Activated naive CD4-positive, alpha-beta T cell treated with anti-CD3 and anti-CD28 coated beads, Interleukin-2, amount 50 U/mL, for 72 hours (primary cell): ENCODE measurements at regions not wholly inside any gene's neighbourhood (a gene's known extent, or its start where the extent isn't known, plus 50 kb on each side); places are given as distances from the start of the nearest gene placed in this dataset.
"Not testable (repeated sequence)": the region's sequence is repeated elsewhere in the genome, so short reads cannot be mapped to it uniquely, and the experiment has no call there.

Experiments
- ATAC-seq, 2 donors: fragments of 150-1000 bp; cut with Tn5 transposase; 2 replicates each; pipeline ENCODE4 v1.10.0; 2021; ENCODE audit warnings: mild to moderate bottlenecking in 2 of 2, moderate library complexity in 2 of 2
- DNase-seq, 2 donors: peaks; one replicate each; pipeline ENCODE4 v3.0.0; 2021 to 2022; ENCODE audit warnings: low spot score in 2 of 2
- H3K27ac Mint-ChIP-seq, 2 donors: one replicate each; pipeline ENCODE4 v1.8.0; 2022; ENCODE audit warnings: mild to moderate bottlenecking in 2 of 2, mixed read lengths in 2 of 2
- H3K36me3 Mint-ChIP-seq, 2 donors: one replicate each; pipeline ENCODE4 v1.8.0; 2022; ENCODE audit warnings: mixed read lengths in 2 of 2
- H3K9me3 Mint-ChIP-seq, 2 donors: one replicate each; pipeline ENCODE4 v1.8.0; 2022; ENCODE audit warnings: mixed read lengths in 2 of 2

DNA sequence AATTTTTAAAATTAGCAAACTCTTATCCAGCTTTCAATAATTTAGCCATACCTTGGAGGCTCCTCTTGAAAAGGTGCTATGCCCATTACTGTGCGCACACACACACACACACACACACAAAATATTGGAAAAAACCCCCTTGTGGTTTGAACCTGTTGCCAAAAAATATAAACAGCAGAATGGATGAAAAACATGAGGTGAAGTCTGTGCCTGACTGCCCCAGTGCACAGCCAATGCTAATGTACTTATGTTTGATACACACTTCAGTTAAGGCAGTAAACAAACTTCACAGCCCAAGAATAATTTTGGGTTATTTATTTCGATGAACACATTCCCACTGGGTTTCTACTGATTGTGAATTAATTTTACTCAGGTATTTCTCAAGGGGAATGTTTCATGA, 113.2 kb upstream of the SEM1 start:
- DNase-seq (no peak), ATAC-seq (no peak)
- peaks cover 0 to 4% of the 10 kb centered on the region in 2 donors for H3K9me3 Mint-ChIP-seq
- H3K27ac Mint-ChIP-seq: no peak overlapping the region
- peaks cover 0 to 6% of the 10 kb centered on the region in 2 donors for H3K36me3 Mint-ChIP-seq

GRCh38 chr7:96823274-96823673, 113.6 kb upstream of the SEM1 start:
- ATAC-seq (peak; percentile 49 to 93), DNase-seq (no peak)
- no peak overlapping the region for H3K27ac Mint-ChIP-seq
- peaks cover 0 to 4% of the 10 kb centered on the region in 2 donors for H3K9me3 Mint-ChIP-seq
- peaks cover 0 to 6% of the 10 kb centered on the region in 2 donors for H3K36me3 Mint-ChIP-seq

DNA sequence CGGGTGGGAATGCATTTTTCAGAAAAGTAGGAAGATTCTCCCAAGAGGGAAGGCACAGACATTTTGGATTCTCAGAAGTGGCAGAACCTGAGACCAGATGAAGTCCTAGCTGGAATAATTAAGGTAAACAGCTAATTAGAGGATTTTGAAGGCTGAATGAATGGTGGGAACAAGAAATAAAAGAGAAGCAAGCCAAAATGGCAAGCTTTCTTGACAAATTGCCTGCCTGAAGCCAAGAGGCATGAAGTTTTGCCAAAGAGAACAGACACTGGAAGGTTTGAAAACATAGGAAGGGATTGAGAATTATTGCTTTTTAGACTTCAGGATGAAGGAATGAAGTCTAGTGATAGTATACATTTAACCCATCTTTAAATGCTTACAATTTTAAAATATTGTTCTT, 115.0 kb upstream of the SEM1 start:
- no peak for DNase-seq
- no peak for ATAC-seq
- no peak overlapping the region for H3K27ac Mint-ChIP-seq
- peaks cover 0 to 4% of the 10 kb centered on the region in 2 donors for H3K9me3 Mint-ChIP-seq
- peaks cover 0 to 6% of the 10 kb centered on the region in 2 donors for H3K36me3 Mint-ChIP-seq

DNA sequence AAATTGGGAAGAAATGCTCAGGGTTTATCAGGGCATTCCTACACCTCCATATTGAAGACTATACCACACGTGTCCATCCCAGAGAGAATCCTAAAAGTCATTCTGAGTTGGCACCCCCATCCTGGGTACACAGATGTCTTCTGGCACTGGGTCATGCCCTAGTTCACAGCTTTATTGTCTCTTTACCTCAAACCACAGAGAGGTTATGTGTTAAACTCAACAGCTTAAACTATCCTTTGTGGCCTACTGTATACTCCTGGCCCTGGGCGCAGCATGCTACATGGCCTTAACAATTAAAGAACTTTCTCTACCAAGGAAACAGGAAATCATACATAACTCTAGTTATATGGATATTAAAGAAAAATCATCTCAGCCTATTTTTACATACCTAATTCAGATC, 115.6 kb upstream of the SEM1 start:
- ATAC-seq: no peak
- DNase-seq: no peak
- peaks cover 0 to 6% of the 10 kb centered on the region in 2 donors for H3K36me3 Mint-ChIP-seq
- no peak overlapping the region for H3K27ac Mint-ChIP-seq
- peaks cover 0 to 4% of the 10 kb centered on the region in 2 donors for H3K9me3 Mint-ChIP-seq

GRCh38 chr7:96826089-96826488, 116.4 kb upstream of the SEM1 start:
- ATAC-seq (no peak), DNase-seq (no peak)
- peaks cover 0 to 2% of the 10 kb centered on the region in 2 donors for H3K36me3 Mint-ChIP-seq
- peaks cover 0 to 2% of the 10 kb centered on the region in 2 donors for H3K9me3 Mint-ChIP-seq
- no peak overlapping the region for H3K27ac Mint-ChIP-seq

- no peak overlapping the region for H3K27ac Mint-ChIP-seq
- no peaks in the 10 kb centered on the region for H3K9me3 Mint-ChIP-seq
- ATAC-seq: no peak
- H3K36me3 Mint-ChIP-seq: no peaks in the 10 kb centered on the region
- no peak for DNase-seq
Measured at GRCh38 chr7:96827701-96828100, 118.1 kb upstream of the SEM1 start.

- H3K9me3 Mint-ChIP-seq, DNase-seq, H3K36me3 Mint-ChIP-seq, H3K27ac Mint-ChIP-seq: not testable (repeated sequence)
- peak in 1 of 2 donors; percentile 67 for ATAC-seq
Measured at GRCh38 chr7:96829121-96829520, 119.5 kb upstream of the SEM1 start.

DNA sequence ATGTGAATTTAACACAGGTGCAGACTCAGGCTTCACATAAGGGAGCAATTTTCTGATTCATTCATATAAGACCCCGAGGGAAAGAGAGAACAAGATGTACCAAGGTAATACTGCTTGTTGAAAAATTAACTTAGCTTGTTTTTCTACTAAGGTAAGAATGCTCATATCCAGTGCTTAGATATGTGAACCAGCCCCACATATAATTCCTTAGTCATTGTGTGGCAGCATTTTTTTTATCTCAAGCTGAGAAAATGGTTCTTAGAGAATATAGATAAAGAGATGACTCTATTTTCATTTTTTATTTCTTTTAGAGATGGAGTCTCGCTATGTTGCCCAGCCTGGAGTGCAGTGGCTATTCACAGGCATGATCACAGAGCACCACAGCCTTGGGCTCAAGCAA, 121.8 kb upstream of the SEM1 start:
- Mint-ChIP-seq H3K36me3 (no peaks in the 10 kb centered on the region), H3K9me3 (no peaks in the 10 kb centered on the region), H3K27ac (no peak overlapping the region)
- ATAC-seq (no peak), DNase-seq (no peak)

DNA sequence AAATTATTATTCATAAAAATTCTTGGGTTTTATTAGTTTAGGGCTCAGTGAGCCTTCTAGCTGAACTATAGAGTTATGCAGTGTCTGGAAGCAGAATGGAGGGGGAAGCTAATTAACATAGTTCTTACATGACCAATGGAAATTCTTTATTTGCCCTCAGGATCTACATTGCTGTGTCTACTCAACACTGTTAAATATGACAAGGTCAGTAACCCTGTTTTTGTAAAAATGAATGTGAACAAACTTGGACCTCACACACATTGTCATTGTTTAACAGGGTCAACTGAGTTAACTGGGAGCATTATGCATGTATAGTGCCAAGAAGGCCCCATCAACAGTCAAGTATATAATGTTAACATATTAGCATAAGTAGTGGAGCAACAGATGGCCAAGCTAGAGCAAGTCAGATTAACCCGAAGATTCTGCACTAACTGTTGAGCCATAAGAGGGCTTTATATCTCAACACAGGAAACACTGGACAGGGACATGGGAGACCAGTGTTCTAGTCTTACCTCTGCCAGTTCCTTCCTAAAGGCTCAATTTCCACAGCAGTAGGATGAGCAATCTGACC, 122.5 kb upstream of the SEM1 start:
- Mint-ChIP-seq H3K27ac (no peak overlapping the region), H3K36me3 (no peaks in the 10 kb centered on the region), H3K9me3 (no peaks in the 10 kb centered on the region)
- no peak for DNase-seq
- no peak for ATAC-seq

DNA sequence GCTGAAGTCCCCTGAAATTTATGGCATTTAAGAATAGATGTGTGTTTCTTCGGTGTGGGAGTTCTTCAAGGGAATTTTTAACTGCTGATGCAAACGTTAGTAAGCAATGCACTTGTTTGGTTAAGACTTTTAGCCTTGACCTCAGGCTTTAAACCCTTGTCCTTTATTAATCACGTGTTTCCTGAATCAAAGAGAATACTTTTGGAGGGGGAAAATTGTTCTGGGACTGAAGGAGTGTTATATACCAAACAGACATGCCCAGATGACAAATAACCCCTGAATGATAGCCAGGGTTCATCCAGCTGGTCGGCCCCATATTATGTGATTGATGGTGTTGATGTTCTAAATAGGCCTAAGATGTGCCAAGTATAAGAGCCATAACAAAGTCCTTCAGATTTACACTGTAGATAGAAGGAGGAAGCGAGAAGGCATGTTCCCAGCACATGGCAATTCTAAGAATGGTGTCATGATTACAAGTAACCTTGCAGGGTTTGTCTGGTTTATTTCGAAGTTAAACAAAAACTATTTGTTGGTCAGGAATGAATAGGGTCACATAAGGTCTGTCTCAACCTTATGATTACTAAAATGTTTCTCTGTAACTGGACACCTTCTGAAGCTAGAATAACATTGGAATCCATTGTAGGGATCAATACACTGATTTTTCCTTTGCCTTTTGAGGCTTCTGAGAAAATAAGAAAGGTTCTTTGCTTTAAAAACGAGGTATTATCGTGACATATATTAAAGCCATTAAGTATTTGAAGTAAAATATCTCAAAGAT, 124.2 kb upstream of the SEM1 start:
- H3K27ac Mint-ChIP-seq: no peak overlapping the region
- no peaks in the 10 kb centered on the region for H3K36me3 Mint-ChIP-seq
- DNase-seq: no peak
- no peaks in the 10 kb centered on the region for H3K9me3 Mint-ChIP-seq
- ATAC-seq: no peak

DNA sequence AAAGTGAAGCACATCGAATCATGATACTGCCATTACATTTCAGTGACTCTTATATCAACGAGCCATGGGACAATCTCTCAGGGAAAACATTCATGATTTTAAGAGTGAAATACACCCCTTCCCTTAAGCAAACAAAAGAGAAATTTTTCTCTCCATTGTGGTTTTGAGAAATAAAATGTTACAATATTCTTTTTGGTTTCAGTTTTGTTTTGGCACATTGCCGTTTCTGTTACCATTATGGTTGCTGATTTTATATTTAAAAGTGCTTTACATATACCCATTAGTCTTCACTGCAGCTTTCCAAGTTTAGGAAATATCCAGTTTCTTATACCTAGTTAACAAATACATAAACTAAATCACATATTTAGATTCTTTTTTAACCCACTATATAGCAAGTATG, 126.8 kb upstream of the SEM1 start:
- DNase-seq (no peak), ATAC-seq (no peak)
- H3K9me3 Mint-ChIP-seq: no peaks in the 10 kb centered on the region
- no peaks in the 10 kb centered on the region for H3K36me3 Mint-ChIP-seq
- H3K27ac Mint-ChIP-seq: no peak overlapping the region

DNA sequence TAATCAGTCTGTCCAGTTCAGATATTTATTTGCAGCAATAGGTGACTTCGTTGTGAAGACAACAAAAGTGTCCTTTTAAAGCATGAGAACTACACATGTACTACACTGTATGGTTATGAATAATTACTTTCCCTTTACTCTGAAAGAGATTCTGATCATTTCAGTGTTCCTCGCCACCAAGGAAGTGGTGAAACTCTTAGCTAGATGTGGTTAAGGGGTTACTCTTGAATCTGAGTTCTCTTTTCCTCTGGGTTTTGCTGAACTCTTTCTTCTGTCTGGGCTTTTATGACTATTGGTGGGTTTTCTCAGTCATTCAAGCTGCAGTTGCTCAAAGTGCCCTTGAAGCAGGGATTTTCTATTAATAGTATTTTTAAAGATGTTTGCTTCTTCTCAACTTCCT, 127.9 kb upstream of the SEM1 start:
- peak; percentile 97 to 99 for ATAC-seq
- Mint-ChIP-seq H3K27ac (no peak overlapping the region), H3K9me3 (no peaks in the 10 kb centered on the region), H3K36me3 (no peaks in the 10 kb centered on the region)
- peak in 1 of 2 donors; percentile 22 for DNase-seq

DNA sequence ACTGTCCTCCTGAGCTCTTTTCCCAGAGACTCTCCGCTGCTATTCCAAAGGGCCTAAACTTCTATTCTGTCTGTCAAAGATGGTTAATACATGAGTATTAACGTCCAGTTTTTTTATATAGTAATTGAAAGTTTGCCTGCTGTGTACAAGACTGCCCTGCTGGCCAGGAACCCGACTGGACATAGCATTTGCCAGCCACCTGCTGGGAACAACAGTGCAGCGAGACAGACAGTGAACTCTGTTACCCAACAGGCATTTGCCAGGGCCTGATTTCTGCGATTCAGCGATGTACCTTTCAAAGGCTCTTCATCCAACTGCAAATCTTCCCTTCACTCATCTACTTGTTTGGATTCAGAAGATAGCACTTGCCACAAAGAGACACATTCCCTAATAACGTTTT, 128.8 kb upstream of the SEM1 start:
- Mint-ChIP-seq H3K27ac (no peak overlapping the region), H3K9me3 (no peaks in the 10 kb centered on the region), H3K36me3 (peaks cover 0 to 7% of the 10 kb centered on the region in 2 donors)
- DNase-seq (no peak), ATAC-seq (no peak)

DNA sequence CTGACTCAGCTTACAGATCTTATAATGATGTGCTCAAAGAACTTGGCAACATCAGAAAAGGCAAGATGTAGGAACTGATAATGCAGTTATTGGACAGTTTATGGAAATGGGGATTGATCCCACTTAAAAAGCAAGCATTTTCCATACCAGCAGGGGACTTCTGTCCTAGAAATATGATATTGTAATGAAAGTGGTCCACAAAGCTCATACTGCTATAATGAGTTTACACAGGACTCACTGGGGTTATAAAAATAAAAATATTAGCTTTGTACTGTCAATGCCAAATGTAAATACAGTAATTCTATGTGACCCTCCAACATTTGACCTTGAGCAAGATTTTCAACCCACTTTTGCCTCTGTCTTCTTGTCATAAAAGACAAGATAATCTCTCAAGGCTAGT, 145.5 kb upstream of the SEM1 start:
- DNase-seq (no peak), ATAC-seq (no peak)
- H3K36me3 Mint-ChIP-seq: no peaks in the 10 kb centered on the region
- H3K27ac Mint-ChIP-seq: no peak overlapping the region
- H3K9me3 Mint-ChIP-seq: no peaks in the 10 kb centered on the region

DNA sequence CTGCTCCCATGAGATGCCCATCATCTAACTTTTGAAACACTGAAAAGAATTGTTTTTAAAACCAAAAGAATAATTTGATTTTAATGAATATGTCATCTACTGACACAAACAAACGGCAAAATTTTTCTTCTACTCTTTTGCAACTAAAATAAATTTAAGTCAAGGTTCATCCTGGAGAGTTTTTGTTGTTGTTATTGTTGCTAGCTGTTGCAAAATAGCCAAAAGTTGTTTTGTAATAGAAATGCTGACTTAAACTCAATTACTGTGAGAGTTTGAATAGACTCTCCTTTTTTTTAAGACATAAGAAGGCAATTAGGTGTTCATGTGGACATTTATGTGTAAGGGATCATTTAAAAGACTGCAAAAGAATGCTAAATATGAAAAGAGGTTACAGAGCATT, 146.0 kb upstream of the SEM1 start:
- ATAC-seq: no peak
- H3K36me3 Mint-ChIP-seq: no peaks in the 10 kb centered on the region
- no peak overlapping the region for H3K27ac Mint-ChIP-seq
- no peak for DNase-seq
- peaks cover 0 to 3% of the 10 kb centered on the region in 2 donors for H3K9me3 Mint-ChIP-seq

DNA sequence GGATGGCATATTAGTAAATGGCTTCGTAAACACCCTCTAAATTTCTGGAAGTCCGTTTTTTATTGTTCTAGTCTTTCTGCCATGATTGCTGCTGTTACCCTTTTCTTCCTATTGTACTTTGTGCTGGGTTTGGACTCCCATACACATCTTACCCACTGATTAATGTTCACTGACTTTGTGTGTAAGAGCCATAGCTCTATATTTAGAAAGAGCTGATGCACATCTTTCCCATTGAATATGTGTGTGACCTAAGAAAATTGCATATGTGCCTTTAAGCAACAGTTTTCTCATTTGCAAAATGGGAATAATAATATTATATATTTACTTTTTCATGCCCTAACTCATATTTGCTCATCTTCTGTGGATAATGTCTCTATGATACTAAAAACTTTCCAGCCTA, 135.8 kb upstream of the DLX6 start:
- DNase-seq: no peak
- H3K9me3 Mint-ChIP-seq: no peaks in the 10 kb centered on the region
- no peak for ATAC-seq
- H3K36me3 Mint-ChIP-seq: no peaks in the 10 kb centered on the region
- H3K27ac Mint-ChIP-seq: no peak overlapping the region

DNA sequence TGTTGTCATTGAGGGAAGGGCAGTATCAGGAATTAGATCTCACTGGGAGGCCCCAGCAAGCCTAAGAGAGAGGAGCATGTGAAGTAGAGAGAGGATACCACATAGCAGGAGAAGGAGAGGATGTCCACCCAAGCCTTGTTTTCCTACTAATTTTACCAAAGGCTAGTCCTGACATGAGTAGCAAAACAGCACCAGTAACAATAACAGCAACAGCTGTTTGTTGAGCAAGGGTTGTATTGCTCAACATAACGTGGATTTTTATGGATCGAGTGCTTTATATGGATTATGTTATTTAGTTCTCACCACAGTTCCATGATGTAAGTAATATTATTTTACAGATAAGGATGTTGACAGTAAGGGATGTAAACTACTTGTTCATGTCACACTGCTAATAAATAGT, 135.2 kb upstream of the DLX6 start:
- no peaks in the 10 kb centered on the region for H3K9me3 Mint-ChIP-seq
- no peak overlapping the region for H3K27ac Mint-ChIP-seq
- no peak for DNase-seq
- H3K36me3 Mint-ChIP-seq: no peaks in the 10 kb centered on the region
- no peak for ATAC-seq

GRCh38 chr7:96870934-96871333, 134.4 kb upstream of the DLX6 start:
- Mint-ChIP-seq H3K9me3 (no peaks in the 10 kb centered on the region), H3K27ac (no peak overlapping the region), H3K36me3 (no peaks in the 10 kb centered on the region)
- DNase-seq (no peak), ATAC-seq (no peak)
